Heart left ventricle (tissue), 16 donors: ENCODE measurements at regions not wholly inside any gene's neighbourhood (a gene's known extent, or its start where the extent isn't known, plus 50 kb on each side); places are given as distances from the start of the nearest gene placed in this dataset.

Experiments
- ATAC-seq, 4 donors: fragments of 200-7000 bp; cut with Tn5 transposase; one replicate each; pipeline ENCODE4 v1.9.1; 2020 to 2022; ENCODE audit warnings: moderate library complexity in 4 of 4, mild to moderate bottlenecking in 3 of 4, moderate number of reproducible peaks in 1 of 4
- DNase-seq, 5 donors: peaks; one replicate each; pipeline ENCODE4 v3.0.0-alpha.2; 2020
- H3K27ac ChIP-seq, 12 donors: fragments of 200-600 bp; sonication (generic) in 4 of 12; one replicate each; pipeline versions ENCODE4 v1.5.0 to v1.8.0; 2016 to 2022; ENCODE audit warnings: mild to moderate bottlenecking in 2 of 12
- H3K27me3 ChIP-seq, 9 donors: fragments of 200-600 bp; sonication (generic) in 2 of 9; one replicate each; pipeline versions ENCODE4 v1.5.1 to v1.8.0; 2016 to 2022; ENCODE audit warnings: mild to moderate bottlenecking in 3 of 9
- H3K36me3 ChIP-seq, 9 donors: fragments of 200-600 bp; sonication (generic) in 2 of 9; one replicate each; pipeline versions ENCODE4 v1.5.0 to v1.8.0; 2018 to 2022; ENCODE audit warnings: mild to moderate bottlenecking in 2 of 9
- H3K4me1 ChIP-seq, 12 donors: fragments of 200-600 bp; sonication (generic) in 4 of 12; one replicate each; pipeline versions ENCODE4 v1.5.0 to v1.8.0; 2016 to 2022; ENCODE audit warnings: mild to moderate bottlenecking in 3 of 12
- H3K4me3 ChIP-seq, 12 donors: fragments of 200-600 bp; sonication (generic) in 4 of 12; one replicate each; pipeline versions ENCODE4 v1.5.0 to v1.8.0; 2017 to 2022; ENCODE audit warnings: mild to moderate bottlenecking in 9 of 12, moderate library complexity in 4 of 12
- H3K9me3 ChIP-seq, 12 donors: fragments of 200-600 bp; sonication (generic) in 4 of 12; one replicate each; pipeline versions ENCODE4 v1.5.0 to v1.8.0; 2016 to 2022; ENCODE audit warnings: mild to moderate bottlenecking in 1 of 12
- POLR2A ChIP-seq, 2 donors: fragments of 450-650 bp; IDR thresholded peaks; one replicate each; pipeline ENCODE4 v1.6.1; 2017; ENCODE audit warnings: antibody characterized with exemption in 2 of 2, mild to moderate bottlenecking in 2 of 2, moderate library complexity in 2 of 2
- WGBS, 4 donors: extraction: QIAGEN DNeasy Blood & Tissue Kit in 2 of 4; methylation state at CpG; one replicate each; pipeline versions ENCODE4 v1.1.5 to v1.1.7; 2013 to 2018; 5-methylcytosine and 5-hydroxymethylcytosine counted together
- intact Hi-C, 10 donors: fragments of 100-400 bp; cut with DNase I; formaldehyde crosslinking; loops; one replicate each; pipeline versions ENCODE4 v1.11.1 to v1.14.2; 2022
- TF ChIP-seq, protein P1 (sequence below), 12 donors: fragments of 200-600 bp; sonication (generic) in 4 of 12; IDR thresholded peaks; one replicate each; pipeline versions ENCODE4 v1.5.0 to v1.8.0; 2018 to 2022; ENCODE audit warnings: antibody characterized with exemption in 12 of 12, mild to moderate bottlenecking in 5 of 12
- donor health status: ischemic (EF 13 %, LVEDD 7.1; RV severe dilation, severe dysfunction).
- donor health status: healthy with polysubstance abuse.
- donor health status: DM: no; HTN: yes; CAD: no.
- donor health status: DM: no; HTN: no; CAD: no.
- donor health status: ischemic (EF 25% LVEDD 6.9; RV normal size, moderate dysfunction).
- donor health status: ischemic (EF 25% LVEDD 5.7; RV mildly dilated, moderate dysfunction).
- donor health status: healthy.
- donor health status: DM: yes; HTN: yes; CAD: no.
- donor health status: ischemic (EF 35%, LVEDD 5.7; RV mildly dilated, moderate dysfunction).
- donor health status: nonischemic (EF 11% LVEDD 7.7; RV severe dilation, severe dysfunction).
- donor health status: DM: yes; HTN: yes; CAD: no.
- donor health status: PGD.
- donor health status: ischemic (EF 29% LVEDD 5.4; RV normal size, mild dysfunction).
- donor health status: nonischemic (EF 23%, LVEDD 6.1; RV moderate dilation, normal function).

DNA sequence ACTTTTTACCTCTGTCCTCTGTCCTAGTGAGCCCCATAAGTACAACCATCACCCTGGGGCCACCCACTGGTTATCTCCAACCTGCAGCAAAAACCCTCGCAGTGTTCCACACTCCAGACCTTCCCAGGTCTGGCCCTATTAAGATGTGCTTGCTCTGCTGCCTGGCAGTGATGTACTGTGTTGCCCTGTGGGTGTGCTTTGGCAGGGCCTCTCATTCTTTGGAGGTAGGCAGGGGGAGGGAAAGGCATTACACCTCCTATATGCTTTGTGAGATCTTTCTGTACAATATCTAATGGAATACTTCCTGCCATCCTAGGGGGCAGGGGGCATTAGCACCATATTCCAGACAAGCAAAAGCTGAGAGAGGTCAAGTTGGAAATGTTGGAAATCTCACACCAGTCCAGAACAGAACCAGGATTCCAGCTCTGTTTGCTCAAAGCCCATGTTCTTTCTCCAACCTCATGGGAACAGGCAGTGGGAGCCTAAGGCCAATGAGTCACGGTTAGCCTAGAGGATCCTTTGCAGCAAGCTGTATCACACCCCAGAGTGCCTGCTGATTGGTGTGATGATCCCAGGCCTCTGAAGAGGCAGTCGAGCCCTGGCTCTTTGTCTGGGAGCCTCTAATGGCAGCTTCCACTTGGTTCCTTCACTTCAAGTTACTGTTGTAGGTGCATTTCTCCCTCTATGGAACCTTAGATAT lies 59.7 kb upstream of the UBL3 start:
- no peaks in the 10 kb centered on the region for H3K9me3 ChIP-seq
- 71 to 80% (median 76%) methylated on average over 3 of the region's 3 CpGs for WGBS, 4 donors
- no peak overlapping the region for H3K4me3 ChIP-seq
- no peaks in the 10 kb centered on the region for H3K36me3 ChIP-seq
- H3K4me1 ChIP-seq, result no peaks in the 10 kb centered on the region
- TF ChIP-seq, protein P1, sequence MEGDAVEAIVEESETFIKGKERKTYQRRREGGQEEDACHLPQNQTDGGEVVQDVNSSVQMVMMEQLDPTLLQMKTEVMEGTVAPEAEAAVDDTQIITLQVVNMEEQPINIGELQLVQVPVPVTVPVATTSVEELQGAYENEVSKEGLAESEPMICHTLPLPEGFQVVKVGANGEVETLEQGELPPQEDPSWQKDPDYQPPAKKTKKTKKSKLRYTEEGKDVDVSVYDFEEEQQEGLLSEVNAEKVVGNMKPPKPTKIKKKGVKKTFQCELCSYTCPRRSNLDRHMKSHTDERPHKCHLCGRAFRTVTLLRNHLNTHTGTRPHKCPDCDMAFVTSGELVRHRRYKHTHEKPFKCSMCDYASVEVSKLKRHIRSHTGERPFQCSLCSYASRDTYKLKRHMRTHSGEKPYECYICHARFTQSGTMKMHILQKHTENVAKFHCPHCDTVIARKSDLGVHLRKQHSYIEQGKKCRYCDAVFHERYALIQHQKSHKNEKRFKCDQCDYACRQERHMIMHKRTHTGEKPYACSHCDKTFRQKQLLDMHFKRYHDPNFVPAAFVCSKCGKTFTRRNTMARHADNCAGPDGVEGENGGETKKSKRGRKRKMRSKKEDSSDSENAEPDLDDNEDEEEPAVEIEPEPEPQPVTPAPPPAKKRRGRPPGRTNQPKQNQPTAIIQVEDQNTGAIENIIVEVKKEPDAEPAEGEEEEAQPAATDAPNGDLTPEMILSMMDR (IDR thresholded peaks at IDR 0.05), result no peak
- no peak for TF ChIP-seq POLR2A (IDR thresholded peaks at IDR 0.05)
- no peaks in the 10 kb centered on the region for H3K27me3 ChIP-seq
- H3K27ac ChIP-seq, result no peak overlapping the region
- DNase-seq (peak in 2 of 5 donors; percentile 37 to 39), ATAC-seq (peak in 3 of 4 donors; percentile 34 to 80 (median 75))
- intact Hi-C loops, result no loop called here

DNA sequence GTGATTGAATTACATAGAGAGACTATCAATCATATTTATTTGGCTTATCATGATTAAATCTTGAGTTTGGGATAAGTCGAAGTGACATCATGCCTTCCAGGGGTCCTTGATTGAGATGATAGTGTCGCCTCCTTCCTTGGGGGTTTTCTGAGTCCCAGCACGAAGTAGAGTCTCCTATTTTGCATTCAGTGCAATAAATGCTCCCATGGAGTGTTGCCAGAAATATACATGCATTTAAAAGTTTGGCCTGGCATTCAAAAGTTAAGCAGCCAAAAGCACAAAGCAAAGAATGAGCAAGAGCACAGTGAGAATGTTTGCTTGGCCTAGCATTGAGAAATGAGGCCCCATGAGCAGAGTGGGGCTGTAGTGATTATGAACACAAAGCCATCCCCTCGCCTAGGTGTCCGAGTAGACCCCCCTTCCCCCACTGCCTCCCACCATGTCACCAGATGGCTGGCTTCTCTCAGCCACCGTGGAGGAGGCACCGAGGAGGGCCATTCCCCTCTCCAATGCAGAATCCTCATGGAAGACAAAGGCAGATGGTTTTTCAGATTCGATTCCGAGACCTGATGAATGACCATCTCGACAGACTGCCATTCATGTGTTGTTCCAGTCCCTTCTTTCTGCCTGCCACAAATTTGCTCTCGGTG lies 58.8 kb upstream of the UBL3 start:
- intact Hi-C loops, result no loop called here
- no peak for ATAC-seq

DNA sequence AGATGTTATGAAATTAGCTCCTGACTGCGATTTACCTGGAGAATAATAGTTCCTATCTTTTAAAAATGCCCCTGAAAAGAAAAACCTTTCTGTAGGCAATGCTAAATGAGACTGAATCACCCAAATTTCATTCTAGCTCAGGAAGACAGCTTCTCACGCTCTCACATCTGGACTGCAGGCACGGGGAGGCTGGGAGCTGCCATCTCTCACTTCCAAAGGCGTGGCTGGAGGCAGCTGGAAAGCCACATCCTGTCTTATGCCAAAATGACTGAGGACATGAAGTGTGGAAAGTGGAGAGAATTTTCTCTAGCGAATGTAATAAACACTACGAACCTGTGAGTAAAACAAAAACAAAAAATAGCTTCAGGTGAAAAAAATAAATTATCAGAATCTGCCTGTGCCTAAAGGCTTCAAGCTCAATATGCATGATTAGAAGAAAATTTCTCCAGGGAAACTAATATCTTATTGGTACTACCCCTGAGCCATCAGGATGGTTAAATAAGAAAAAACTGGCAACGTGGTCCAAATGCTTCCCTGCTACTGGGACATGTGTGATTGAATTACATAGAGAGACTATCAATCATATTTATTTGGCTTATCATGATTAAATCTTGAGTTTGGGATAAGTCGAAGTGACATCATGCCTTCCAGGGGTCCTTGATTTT lies 58.1 kb upstream of the UBL3 start:
- H3K27ac ChIP-seq, result no peak overlapping the region
- no peaks in the 10 kb centered on the region for H3K9me3 ChIP-seq
- 66 to 74% (median 68%) methylated on average over 8 of the region's 8 CpGs for WGBS, 4 donors
- no peaks in the 10 kb centered on the region for H3K36me3 ChIP-seq
- no peaks in the 10 kb centered on the region for H3K27me3 ChIP-seq
- ATAC-seq, result peak in 3 of 4 donors; percentile 55 to 68 (median 55)
- H3K4me3 ChIP-seq, result no peak overlapping the region
- no peaks in the 10 kb centered on the region for H3K4me1 ChIP-seq
- TF ChIP-seq, protein P1 (IDR thresholded peaks at IDR 0.05), result no peak
- TF ChIP-seq POLR2A (IDR thresholded peaks at IDR 0.05), result no peak
- DNase-seq, result peak in 1 of 5 donors; percentile 61
- intact Hi-C loops, result no loop called here

More for the DNA sequence above, 58.8 kb upstream of the UBL3 start:
- TF ChIP-seq, protein P1 (IDR thresholded peaks at IDR 0.05), result no peak
- TF ChIP-seq POLR2A (IDR thresholded peaks at IDR 0.05), result no peak
- Histone ChIP-seq H3K36me3 (no peaks in the 10 kb centered on the region), H3K9me3 (no peaks in the 10 kb centered on the region), H3K27me3 (no peaks in the 10 kb centered on the region), H3K27ac (no peak overlapping the region), H3K4me1 (no peaks in the 10 kb centered on the region), H3K4me3 (no peak overlapping the region)
- WGBS, 4 donors, result 80 to 86% (median 82%) methylated on average over 11 of the region's 11 CpGs
- no peak for DNase-seq

GRCh38 chr13:29907670-29908069 lies 57.3 kb upstream of the UBL3 start:
- Histone ChIP-seq H3K4me3 (no peak overlapping the region), H3K27me3 (no peaks in the 10 kb centered on the region), H3K27ac (no peak overlapping the region), H3K4me1 (peaks cover 0 to 5% (median 0%) of the 10 kb centered on the region in 12 donors), H3K9me3 (no peaks in the 10 kb centered on the region), H3K36me3 (no peaks in the 10 kb centered on the region)
- DNase-seq, result no peak
- 89 to 93% (median 91%) methylated on average over 8 of the region's 8 CpGs for WGBS, 4 donors
- intact Hi-C loops, result no loop called here
- TF ChIP-seq, protein P1 (IDR thresholded peaks at IDR 0.05), result no peak
- no peak for TF ChIP-seq POLR2A (IDR thresholded peaks at IDR 0.05)
- ATAC-seq, result no peak
